SK-N-MC (cell line): ENCODE measurements at regions not wholly inside any gene's neighbourhood (a gene's known extent, or its start where the extent isn't known, plus 50 kb on each side); places are given as distances from the start of the nearest gene placed in this dataset.
A peak's percentile ranks its signal among the peaks of the same experiment; 100 is the strongest.

Experiments
- DNase-seq: peaks from one replicate; pipeline ENCODE4 v3.0.0-alpha.2; 2011; ENCODE audit warnings: low read depth, low spot score
- H3K27ac ChIP-seq: fragments of 200-600 bp; sonication (generic); 2 replicates; pipeline ENCODE4 v1.5.1; 2016; ENCODE audit warnings: mixed run types
- H3K36me3 ChIP-seq: fragments of 200-600 bp; sonication (generic); 2 replicates; pipeline ENCODE4 v1.6.1; 2017; ENCODE audit warnings: antibody characterized with exemption, low read length, mixed read lengths; ENCODE audit not compliant: insufficient read depth
- H3K4me3 ChIP-seq: fragments of 200-600 bp; sonication (generic); 2 replicates; pipeline ENCODE4 v1.5.1; 2016
- H3K9ac ChIP-seq: fragments of 200-600 bp; sonication (generic); 2 replicates; pipeline ENCODE4 v1.8.0; 2017; ENCODE audit warnings: mixed run types, mixed read lengths; ENCODE audit not compliant: insufficient read length
- H3K9me3 ChIP-seq: fragments of 200-600 bp; sonication (generic); 2 replicates; pipeline ENCODE4 v1.6.1; 2017; ENCODE audit warnings: low read depth, mild to moderate bottlenecking, antibody characterized with exemption, low read length, moderate library complexity, mixed read lengths
- EZH2 ChIP-seq: fragments of 200-600 bp; sonication (generic); IDR thresholded peaks from one replicate; pipeline ENCODE4 v1.6.1; 2017; ENCODE audit warnings: antibody characterized with exemption
- FOXP2 ChIP-seq: optimal IDR thresholded peaks from 2 replicates; pipeline ENCODE3; 2011; ENCODE audit warnings: mild to moderate bottlenecking, moderate library complexity; ENCODE audit not compliant: insufficient read depth; ENCODE audit errors: extremely low read length, control extremely low read depth
- POLR2AphosphoS5 ChIP-seq: IDR thresholded peaks from 2 replicates; pipeline ENCODE4 v1.6.1; 2012; ENCODE audit warnings: mild to moderate bottlenecking, low read depth, low read length, borderline replicate concordance

DNA sequence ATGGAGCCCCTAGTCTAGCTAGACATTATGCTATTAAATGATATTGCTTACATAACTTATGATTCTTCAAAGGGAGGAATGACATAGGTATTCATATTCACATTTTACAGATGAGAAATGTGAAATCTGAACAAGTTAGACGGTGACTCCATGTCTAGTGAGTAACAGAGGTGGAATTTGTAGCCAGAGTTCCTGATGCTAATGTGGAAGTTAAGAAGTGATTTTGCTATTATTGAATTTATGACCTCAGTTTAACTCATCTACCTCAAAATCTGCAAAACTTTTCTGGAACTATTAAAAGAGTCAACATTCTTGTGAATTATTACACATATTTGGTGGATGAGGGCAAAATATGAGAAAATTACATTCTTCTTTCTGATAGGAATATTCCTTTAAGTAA, 347.6 kb upstream of the MMS22L start:
- Histone ChIP-seq H3K27ac (no peak overlapping the region; the same call in 1 of the 2 replicates), H3K36me3 (no peaks in the 10 kb centered on the region)
- no peak for TF ChIP-seq POLR2AphosphoS5
- TF ChIP-seq FOXP2, result no peak
- no peak for TF ChIP-seq EZH2

DNA sequence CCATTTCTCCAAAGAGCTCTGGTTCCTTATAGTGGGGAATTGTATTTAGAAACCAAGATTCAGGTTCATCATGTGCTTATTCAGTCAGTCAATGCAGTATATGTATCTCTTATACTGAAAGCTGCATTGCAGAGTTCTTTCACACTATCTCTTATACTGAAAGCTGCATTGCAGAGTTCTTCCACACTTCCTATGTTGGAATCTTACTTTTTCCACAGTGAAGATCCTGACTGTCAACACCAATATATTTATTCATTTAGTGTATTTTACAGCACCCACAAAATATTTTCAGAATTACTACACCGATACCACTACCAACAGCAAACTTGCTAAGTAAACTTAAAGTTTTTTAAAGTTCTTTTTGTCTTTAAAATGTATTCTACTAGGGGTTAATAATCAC, 349.3 kb upstream of the MMS22L start:
- no peaks in the 10 kb centered on the region for H3K9me3 ChIP-seq
- H3K4me3 ChIP-seq, result no peak overlapping the region
- no peak overlapping the region for H3K27ac ChIP-seq
- no peaks in the 10 kb centered on the region for H3K36me3 ChIP-seq
- no peak for DNase-seq
- TF ChIP-seq EZH2, result no peak
- no peak overlapping the region for H3K9ac ChIP-seq

More for the DNA sequence above, 347.6 kb upstream of the MMS22L start:
- no peak overlapping the region for H3K4me3 ChIP-seq
- no peak for DNase-seq
- H3K9me3 ChIP-seq, result no peaks in the 10 kb centered on the region
- H3K9ac ChIP-seq, result no peak overlapping the region

DNA sequence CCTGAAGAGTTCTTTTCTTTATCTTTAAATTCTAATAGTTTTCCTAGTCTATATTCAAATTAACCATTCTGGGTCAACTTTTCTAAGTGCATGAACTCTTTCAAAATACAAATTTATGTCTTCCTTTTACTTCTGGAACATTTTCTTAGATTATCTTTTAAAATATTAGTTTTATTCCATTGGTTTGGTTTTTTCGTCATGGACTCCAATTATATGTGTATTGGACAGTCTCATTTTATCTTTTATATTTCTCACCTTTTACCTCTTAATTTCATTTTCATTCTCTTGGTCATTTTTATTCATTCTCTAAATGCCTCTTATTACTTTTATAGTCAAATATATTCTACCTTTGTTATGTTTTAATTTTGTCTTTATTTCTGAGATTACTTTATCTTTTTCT, 356.7 kb upstream of the MMS22L start:
- no peaks in the 10 kb centered on the region for H3K36me3 ChIP-seq
- no peak for TF ChIP-seq EZH2
- TF ChIP-seq POLR2AphosphoS5, result no peak
- TF ChIP-seq FOXP2, result no peak
- peaks cover 7% of the 10 kb centered on the region; the same call in 1 of the 2 replicates for H3K9me3 ChIP-seq
- DNase-seq, result no peak
- no peak overlapping the region for H3K27ac ChIP-seq
- H3K9ac ChIP-seq, result no peak overlapping the region
- H3K4me3 ChIP-seq, result no peak overlapping the region

DNA sequence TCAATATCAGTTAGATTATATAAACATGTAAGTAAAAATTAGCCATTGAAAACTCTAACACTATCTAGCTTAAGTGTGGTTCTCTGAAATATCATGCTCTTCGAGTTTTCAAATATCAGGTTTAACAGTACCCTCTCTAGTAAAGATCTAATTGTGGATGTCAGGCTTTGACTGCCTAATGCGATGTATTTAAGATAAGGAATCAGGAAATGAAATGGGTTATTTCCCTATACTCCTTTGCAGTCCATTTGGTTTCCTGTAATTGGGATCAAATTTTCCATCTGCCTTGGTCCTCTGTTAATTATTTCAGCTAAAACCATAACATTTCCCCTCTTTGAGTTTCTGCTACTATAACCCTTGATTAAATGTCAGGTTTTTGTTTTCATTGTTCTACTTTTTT, 361.3 kb upstream of the MMS22L start:
- H3K9ac ChIP-seq, result no peak overlapping the region
- H3K4me3 ChIP-seq, result no peak overlapping the region
- H3K9me3 ChIP-seq, result peaks cover 9% of the 10 kb centered on the region; the same call in 1 of the 2 replicates
- DNase-seq, result no peak
- TF ChIP-seq EZH2 (no peak), POLR2AphosphoS5 (no peak), FOXP2 (no peak)
- peaks cover 5% of the 10 kb centered on the region; the same call in 1 of the 2 replicates for H3K36me3 ChIP-seq
- H3K27ac ChIP-seq, result no peak overlapping the region

DNA sequence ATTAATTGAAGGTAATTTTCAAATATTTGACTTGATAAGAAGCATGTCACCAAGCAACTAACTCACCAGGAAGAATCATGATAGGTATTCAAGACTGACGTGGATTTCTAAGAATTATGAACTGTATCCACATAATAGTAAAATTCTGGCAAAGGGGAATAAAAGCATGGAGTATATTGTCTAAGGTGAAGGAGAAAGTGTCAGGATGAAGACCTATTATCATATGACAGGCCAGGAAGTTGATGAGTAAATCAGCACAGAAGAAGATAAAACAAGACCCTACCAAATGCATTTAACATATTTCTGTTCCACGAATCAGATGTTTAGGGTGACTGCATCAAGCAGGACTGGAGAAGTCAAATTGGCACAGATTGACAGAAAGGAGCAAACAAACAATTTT, 362.7 kb upstream of the MMS22L start:
- H3K9me3 ChIP-seq, result peaks cover 8% of the 10 kb centered on the region; the same call in 1 of the 2 replicates
- no peak for DNase-seq
- no peak overlapping the region for H3K27ac ChIP-seq
- TF ChIP-seq EZH2 (no peak), FOXP2 (no peak), POLR2AphosphoS5 (no peak)
- no peak overlapping the region for H3K4me3 ChIP-seq
- H3K36me3 ChIP-seq, result peaks cover 12% of the 10 kb centered on the region; the same call in 1 of the 2 replicates
- no peak overlapping the region for H3K9ac ChIP-seq

DNA sequence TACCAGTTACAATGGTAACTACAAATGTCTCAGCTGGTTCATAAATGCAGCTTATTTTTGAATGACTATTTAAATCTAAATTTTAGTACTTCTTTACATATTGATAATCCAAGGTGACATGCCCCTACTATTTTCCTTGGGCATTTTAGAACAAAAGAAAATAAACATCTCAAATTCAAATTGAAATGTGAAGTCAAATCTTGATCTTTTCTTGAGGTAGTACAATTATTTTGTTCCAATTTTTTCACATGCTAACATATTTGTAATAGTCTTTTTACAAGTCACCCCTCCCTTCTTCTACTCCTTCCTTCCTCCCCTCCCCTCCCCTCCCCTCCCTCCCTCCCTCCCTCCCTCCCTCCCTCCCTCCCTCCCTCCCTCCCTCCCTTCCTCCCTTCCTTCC, 370.1 kb upstream of the MMS22L start:
- no peak for DNase-seq
- peak overlapping the region; percentile 56 for H3K9ac ChIP-seq

DNA sequence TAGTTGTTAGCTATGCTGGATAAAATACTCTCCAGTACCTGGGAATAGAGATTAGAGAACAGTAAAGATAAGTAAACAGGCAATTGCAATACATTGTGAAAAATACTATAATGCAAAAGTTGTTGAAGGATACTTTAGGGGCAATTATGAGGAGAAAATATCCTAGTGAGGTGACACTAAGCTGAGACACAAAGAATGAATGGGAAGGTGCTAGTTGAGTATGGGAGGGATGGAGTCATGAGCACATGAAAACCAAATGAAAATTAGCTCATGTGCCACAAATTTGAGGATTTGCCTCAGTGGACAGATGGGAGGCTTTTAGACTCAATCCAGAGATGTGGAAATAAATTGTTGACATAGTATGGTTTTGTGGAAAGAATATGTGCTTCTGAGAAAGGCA, 370.5 kb upstream of the MMS22L start:
- TF ChIP-seq EZH2 (no peak), POLR2AphosphoS5 (peak; percentile 55; the same call in 1 of the 2 replicates)
- H3K4me3 ChIP-seq, result no peak overlapping the region
- H3K9me3 ChIP-seq, result peaks cover 10% of the 10 kb centered on the region; the same call in 1 of the 2 replicates
- peak overlapping the region; percentile 11 for H3K9ac ChIP-seq
- H3K27ac ChIP-seq, result peak overlapping the region; percentile 96
- peak; percentile 92 for DNase-seq
- peaks cover 21% of the 10 kb centered on the region; the same call in 1 of the 2 replicates for H3K36me3 ChIP-seq

More for the DNA sequence above, 370.1 kb upstream of the MMS22L start:
- H3K36me3 ChIP-seq, result peaks cover 16% of the 10 kb centered on the region; the same call in 1 of the 2 replicates
- H3K9me3 ChIP-seq, result peaks cover 10% of the 10 kb centered on the region; the same call in 1 of the 2 replicates
- H3K4me3 ChIP-seq, result no peak overlapping the region
- no peak for TF ChIP-seq POLR2AphosphoS5
- TF ChIP-seq FOXP2, result no peak
- TF ChIP-seq EZH2, result no peak
- peak overlapping the region; percentile 98 for H3K27ac ChIP-seq

DNA sequence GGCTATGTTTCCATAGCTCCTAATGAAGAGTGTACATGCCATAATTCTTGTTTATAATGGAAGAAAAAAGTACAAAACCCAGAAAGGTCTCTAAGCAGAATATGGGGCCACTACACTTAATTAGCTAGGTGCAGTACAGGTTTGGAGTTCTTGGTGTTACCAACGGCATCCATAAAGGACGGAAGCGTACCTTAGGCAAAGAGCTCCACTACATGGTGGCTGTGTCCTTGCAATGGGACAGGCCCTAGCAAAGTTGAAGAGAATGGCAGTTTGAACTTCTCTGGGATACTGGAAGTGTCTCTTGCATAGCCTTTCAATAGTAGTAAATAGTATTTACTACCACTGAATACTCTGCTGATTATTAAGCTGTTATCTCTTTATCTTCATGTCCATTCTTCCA, 371.7 kb upstream of the MMS22L start:
- DNase-seq, result no peak
- Histone ChIP-seq H3K27ac (peak overlapping the region; percentile 96), H3K36me3 (peaks cover 16% of the 10 kb centered on the region; the same call in 1 of the 2 replicates), H3K4me3 (no peak overlapping the region), H3K9me3 (peaks cover 6% of the 10 kb centered on the region; the same call in 1 of the 2 replicates), H3K9ac (no peak overlapping the region)
- TF ChIP-seq FOXP2 (no peak), EZH2 (no peak), POLR2AphosphoS5 (no peak)

DNA sequence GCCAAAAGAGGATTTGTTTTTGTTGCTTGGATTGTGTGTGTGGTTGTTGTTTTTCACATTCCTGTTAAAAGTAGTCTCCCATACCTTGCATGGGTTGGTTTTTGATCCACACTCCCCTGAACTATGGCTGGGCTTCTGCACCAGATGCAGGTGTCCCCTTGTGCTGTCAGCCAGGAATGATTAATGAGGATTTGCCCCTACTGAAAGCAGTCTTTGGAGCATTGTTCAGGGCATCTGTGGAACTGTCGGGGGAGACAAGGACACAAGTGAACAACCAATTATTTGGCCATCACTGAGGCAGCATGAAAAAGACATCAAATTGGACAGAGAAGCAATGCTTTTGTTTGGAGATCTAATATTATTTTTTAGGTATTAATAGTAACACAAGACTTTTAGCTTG, 373.2 kb upstream of the MMS22L start:
- Histone ChIP-seq H3K27ac (peak overlapping the region; percentile 96), H3K9me3 (no peaks in the 10 kb centered on the region), H3K36me3 (peaks cover 13% of the 10 kb centered on the region; the same call in 1 of the 2 replicates), H3K9ac (no peak overlapping the region), H3K4me3 (0 out of 2 replicates have a peak overlapping the region, but pooled peaks have one; percentile 10)
- TF ChIP-seq FOXP2 (no peak), POLR2AphosphoS5 (no peak), EZH2 (no peak)
- DNase-seq, result no peak
